AG09319 (cell line): ENCODE measurements at regions not wholly inside any gene's neighbourhood (a gene's known extent, or its start where the extent isn't known, plus 50 kb on each side); places are given as distances from the start of the nearest gene placed in this dataset.
"Not testable (repeated sequence)": the region's sequence is repeated elsewhere in the genome, so short reads cannot be mapped to it uniquely, and the experiment has no call there.

ENCODE experiments used
- DNase-seq: peaks from one replicate; pipeline ENCODE4 v3.0.0-alpha.2; 2010; ENCODE audit warnings: low read depth; ENCODE audit errors: extremely low read depth
- TF ChIP-seq, protein P1 (sequence below): IDR thresholded peaks from 2 replicates; pipeline ENCODE4 v1.5.1; 2011; ENCODE audit warnings: low read depth, mild to moderate bottlenecking, inconsistent platforms, low read length, moderate library complexity

DNA sequence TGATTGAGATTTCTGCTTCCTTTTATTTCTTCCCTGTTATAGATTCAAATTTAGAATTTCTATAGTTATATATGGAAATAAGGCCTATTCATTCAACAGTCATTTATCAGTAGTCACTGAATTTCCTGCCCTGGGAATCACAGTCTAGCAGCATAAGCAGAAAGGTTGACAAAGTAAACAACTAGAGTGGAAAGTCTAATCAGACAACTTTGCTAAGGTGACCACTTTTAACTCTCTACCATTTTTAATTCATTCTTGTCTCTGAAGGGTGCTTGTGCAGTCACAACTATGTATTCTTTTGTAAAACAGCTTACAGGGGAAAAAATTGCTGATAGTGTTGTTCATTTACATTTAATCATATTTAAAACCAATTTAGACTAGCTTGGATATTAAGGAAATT, 66.1 kb upstream of the PLA2G4A start:
- TF ChIP-seq, protein P1, sequence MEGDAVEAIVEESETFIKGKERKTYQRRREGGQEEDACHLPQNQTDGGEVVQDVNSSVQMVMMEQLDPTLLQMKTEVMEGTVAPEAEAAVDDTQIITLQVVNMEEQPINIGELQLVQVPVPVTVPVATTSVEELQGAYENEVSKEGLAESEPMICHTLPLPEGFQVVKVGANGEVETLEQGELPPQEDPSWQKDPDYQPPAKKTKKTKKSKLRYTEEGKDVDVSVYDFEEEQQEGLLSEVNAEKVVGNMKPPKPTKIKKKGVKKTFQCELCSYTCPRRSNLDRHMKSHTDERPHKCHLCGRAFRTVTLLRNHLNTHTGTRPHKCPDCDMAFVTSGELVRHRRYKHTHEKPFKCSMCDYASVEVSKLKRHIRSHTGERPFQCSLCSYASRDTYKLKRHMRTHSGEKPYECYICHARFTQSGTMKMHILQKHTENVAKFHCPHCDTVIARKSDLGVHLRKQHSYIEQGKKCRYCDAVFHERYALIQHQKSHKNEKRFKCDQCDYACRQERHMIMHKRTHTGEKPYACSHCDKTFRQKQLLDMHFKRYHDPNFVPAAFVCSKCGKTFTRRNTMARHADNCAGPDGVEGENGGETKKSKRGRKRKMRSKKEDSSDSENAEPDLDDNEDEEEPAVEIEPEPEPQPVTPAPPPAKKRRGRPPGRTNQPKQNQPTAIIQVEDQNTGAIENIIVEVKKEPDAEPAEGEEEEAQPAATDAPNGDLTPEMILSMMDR = no peak
- DNase-seq = no peak

DNA sequence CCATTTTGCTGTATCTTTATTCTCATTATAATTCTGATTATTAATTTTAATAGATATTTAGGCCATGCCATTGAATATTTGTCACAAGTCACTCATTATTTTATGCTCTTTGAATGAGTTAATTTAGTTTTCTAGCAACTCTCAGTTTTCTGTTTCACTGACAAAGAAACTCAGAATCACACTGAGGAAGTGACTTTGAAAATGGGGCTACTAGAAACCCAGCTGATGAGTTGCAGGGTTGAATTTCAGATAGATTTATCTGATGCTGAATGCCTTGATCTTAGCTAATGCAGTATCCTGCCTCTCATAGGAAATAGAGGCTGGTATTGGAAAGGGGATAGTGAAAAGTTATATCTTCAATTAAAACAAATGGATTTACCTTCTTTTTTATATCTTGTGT, 67.4 kb upstream of the PLA2G4A start:
- TF ChIP-seq, protein P1 = no peak

DNA sequence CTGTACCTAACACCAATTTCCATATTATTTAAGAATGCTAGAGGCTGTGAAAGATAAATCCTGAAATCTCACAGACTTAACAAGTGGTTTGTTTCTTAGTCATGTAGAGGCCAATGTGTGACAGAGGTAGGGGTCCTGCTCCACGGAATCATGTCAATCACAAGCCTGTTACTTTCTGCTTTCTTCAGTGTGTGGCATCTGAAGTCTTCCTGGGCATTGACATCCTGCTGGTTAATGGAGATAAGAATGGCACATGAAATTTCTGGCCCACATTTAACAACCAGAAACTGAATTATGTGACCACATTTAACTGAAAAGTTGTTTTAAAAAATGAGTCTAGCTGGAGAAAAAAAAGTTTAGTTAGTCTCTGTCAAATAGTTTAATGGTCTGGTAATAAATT, 68.3 kb upstream of the PLA2G4A start:
- TF ChIP-seq, protein P1 = no peak
- DNase-seq = no peak

More for the DNA sequence above, 67.4 kb upstream of the PLA2G4A start:
- DNase-seq = no peak

DNA sequence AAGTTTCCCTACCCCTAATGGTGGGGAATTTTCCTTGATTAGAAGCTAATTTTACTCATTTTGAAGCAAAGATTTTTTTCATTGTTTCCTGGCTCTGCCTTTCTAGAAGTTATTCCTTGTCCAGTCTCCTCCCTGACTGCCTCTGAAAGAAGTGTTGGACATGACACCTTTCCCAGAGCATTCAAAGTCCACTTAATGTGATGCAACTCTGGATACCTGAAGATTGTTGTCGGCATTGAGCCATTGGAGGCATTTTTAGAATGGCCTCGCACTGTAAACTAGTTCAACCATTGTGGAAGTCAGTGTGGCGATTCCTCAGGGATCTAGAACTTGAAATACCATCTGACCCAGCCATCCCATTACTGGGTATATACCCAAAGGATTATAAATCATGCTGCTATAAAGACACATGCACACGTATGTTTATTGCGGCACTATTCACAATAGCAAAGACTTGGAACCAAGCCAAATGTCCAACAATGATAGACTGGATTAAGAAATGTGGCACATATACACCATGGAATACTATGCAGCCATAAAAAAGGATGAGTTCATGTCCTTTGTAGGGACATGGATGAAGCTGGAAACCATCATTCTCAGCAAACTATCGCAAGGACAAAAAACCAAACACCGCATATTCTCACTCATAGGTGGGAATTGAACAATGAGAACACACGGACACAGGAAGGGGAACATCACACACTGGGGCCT, 69.7 kb upstream of the PLA2G4A start:
- not testable (repeated sequence) for DNase-seq

DNA sequence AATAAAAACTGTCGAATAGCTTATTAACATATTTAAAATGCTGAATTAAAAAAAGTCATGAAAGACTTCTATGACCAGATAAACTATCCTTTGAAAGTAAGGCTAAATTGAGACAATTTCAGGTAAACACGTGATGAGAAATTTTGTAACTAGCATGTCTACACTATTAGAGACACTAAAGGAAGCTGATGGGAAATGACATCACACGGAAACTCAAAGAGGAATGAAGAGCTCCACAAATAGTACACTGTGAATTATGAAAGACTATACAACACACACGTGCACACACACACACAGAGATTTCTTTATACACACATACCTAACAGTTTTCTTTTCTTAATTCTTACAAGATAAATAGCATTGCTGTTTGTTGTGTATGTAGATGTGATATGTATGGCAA, 70.9 kb upstream of the PLA2G4A start:
- TF ChIP-seq, protein P1 = no peak
- DNase-seq = no peak

DNA sequence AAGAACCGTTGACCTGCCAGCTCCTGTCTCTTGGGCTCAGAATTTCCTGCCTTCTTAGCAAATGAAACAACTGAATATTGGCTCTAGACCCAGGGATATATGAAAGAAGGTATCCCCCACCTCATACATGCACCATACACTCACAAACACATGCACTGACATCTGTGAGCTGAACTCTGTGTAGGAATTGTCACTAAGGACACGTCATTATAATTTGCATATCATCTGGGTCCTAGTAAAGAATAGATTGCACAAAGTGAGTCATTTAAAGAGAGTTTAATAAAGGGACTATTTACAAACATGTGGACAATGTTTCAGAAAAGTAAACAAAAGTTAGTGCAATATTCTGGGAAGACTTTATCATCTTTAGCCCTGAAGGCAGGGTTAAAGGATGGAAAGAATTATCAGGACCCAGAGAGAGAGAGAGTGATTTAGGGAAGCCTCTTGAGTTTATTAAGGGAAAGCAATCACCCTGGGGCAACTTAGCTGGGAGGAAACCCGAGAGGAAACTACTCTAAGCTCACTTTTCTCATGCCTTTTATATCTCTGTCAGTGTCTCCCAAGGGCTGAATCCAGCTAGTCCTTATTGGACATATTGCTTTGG, 74.1 kb upstream of the PLA2G4A start:
- peak; percentile 5 for DNase-seq
- TF ChIP-seq, protein P1 = no peak

DNA sequence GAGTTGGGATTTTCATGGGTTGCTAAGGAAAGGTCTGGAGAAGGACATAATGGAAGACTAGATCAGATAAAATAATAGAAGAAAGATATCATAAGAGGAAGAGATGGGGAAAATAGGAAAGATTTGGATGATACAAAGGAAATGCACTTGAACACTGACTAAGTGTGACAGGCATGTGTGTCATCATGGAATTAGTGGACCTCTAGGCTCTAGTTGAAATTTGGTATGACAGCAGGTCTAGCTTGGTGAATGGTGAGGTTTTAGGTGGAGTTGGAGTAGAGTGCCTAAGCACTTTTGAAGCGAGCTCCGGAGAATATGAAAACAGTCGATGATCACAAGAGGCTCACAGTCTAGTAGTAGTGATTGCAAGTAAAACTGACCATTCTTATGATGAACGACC, 73.0 kb upstream of the PTGS2 start:
- DNase-seq = no peak
- TF ChIP-seq, protein P1 = no peak

DNA sequence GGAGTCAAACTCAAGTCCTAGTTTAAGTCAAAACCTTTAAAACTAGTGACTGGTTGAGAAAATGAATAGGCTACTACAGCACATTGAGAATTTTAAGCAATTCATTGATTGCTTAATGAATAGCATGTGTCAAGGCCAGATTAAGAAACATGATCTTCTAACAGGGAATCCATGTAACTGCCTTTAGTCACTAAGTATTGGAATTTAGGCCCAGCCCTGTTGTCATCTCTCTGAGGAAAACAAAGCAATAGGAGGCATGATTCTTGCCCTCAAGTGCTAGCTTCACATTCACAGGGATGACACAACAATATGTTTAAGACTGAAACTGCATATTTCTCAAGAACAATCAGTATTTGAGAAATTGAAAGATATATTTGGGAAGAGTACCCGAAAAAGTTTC, 70.0 kb upstream of the PTGS2 start:
- TF ChIP-seq, protein P1 = no peak
- DNase-seq = peak; percentile 2
